Amniotic epithelial cell (primary cell): ENCODE measurements at regions not wholly inside any gene's neighbourhood (a gene's known extent, or its start where the extent isn't known, plus 50 kb on each side); places are given as distances from the start of the nearest gene placed in this dataset.

Experiments
- DNase-seq: peaks from one replicate; pipeline ENCODE4 v3.0.0-alpha.2; 2010; ENCODE audit warnings: low read depth

- no peak for DNase-seq
Measured at GRCh38 chr6:15734118-15734897, 71.5 kb upstream of the DTNBP1 start.

- DNase-seq, result no peak
Measured at GRCh38 chr6:15730922-15731321, 68.1 kb upstream of the DTNBP1 start.

GRCh38 chr6:15730442-15730841, 67.6 kb upstream of the DTNBP1 start:
- DNase-seq, result no peak

GRCh38 chr6:15722731-15723130, 59.9 kb upstream of the DTNBP1 start:
- DNase-seq, result no peak

- DNase-seq, result no peak
Measured at GRCh38 chr6:15716889-15717288, 54.1 kb upstream of the DTNBP1 start.

- no peak for DNase-seq
Measured at GRCh38 chr6:15715851-15716250, 53.0 kb upstream of the DTNBP1 start.

GRCh38 chr6:15715060-15715459, 52.2 kb upstream of the DTNBP1 start:
- peak; percentile 7 for DNase-seq

GRCh38 chr6:15714658-15715057, 51.8 kb upstream of the DTNBP1 start:
- DNase-seq, result no peak

GRCh38 chr6:15713325-15713724, 50.5 kb upstream of the DTNBP1 start:
- DNase-seq, result no peak

GRCh38 chr6:15712797-15713196, 50.0 kb upstream of the DTNBP1 start:
- no peak for DNase-seq
